Natural killer cell (primary cell): ENCODE measurements at regions not wholly inside any gene's neighbourhood (a gene's known extent, or its start where the extent isn't known, plus 50 kb on each side); places are given as distances from the start of the nearest gene placed in this dataset.

Experiments
- ATAC-seq, 3 donors: fragments of 150-1000 bp in 2 of 3; fragments of 200-7000 bp in 1 of 3; cut with Tn5 transposase; 1 replicate in 1 of 3; 2 replicates in 2 of 3; pipeline ENCODE4 v1.10.0; 2021; ENCODE audit warnings: mild to moderate bottlenecking in 2 of 3, moderate library complexity in 2 of 3
- DNase-seq, 2 donors: peaks; one replicate each; pipeline versions ENCODE4 v3.0.0 to v3.0.0-alpha.2; 2013 to 2021; ENCODE audit warnings: mixed read lengths in 1 of 2
- H3K27ac ChIP-seq: one replicate; pipeline ENCODE4 v1.5.1; 2013; ENCODE audit warnings: mild to moderate bottlenecking, low read length
- H3K27me3 ChIP-seq: one replicate; pipeline ENCODE4 v1.6.1; 2013; ENCODE audit warnings: low read length; ENCODE audit not compliant: control insufficient read depth, insufficient read depth
- H3K36me3 ChIP-seq: one replicate; pipeline ENCODE4 v1.6.1; 2013; ENCODE audit warnings: low read length; ENCODE audit not compliant: control insufficient read depth, insufficient read depth
- H3K4me1 ChIP-seq: one replicate; pipeline ENCODE4 v1.6.1; 2013; ENCODE audit warnings: low read length; ENCODE audit not compliant: control insufficient read depth, insufficient read depth
- H3K4me3 ChIP-seq: one replicate; pipeline ENCODE4 v1.5.1; 2013; ENCODE audit warnings: low read length
- H3K9me3 ChIP-seq: one replicate; pipeline ENCODE4 v1.6.1; 2013; ENCODE audit warnings: low read length; ENCODE audit not compliant: control insufficient read depth, insufficient read depth
- H3K27ac Mint-ChIP-seq, 2 donors: one replicate each; pipeline ENCODE4 v1.8.0; 2022; ENCODE audit warnings: mild to moderate bottlenecking in 2 of 2, mixed read lengths in 2 of 2, moderate library complexity in 1 of 2
- H3K27me3 Mint-ChIP-seq, 2 donors: one replicate each; pipeline ENCODE4 v1.8.0; 2022; ENCODE audit warnings: low read depth in 2 of 2, mixed read lengths in 2 of 2
- H3K36me3 Mint-ChIP-seq: one replicate; pipeline ENCODE4 v1.8.0; 2022; ENCODE audit warnings: mixed read lengths
- H3K4me1 Mint-ChIP-seq, 2 donors: one replicate each; pipeline ENCODE4 v1.8.0; 2022; ENCODE audit warnings: mixed read lengths in 2 of 2
- H3K4me3 Mint-ChIP-seq: one replicate; pipeline ENCODE4 v1.8.0; 2022; ENCODE audit warnings: mild to moderate bottlenecking, moderate library complexity, mixed read lengths
- H3K9me3 Mint-ChIP-seq, 2 donors: one replicate each; pipeline ENCODE4 v1.8.0; 2022; ENCODE audit warnings: mixed read lengths in 2 of 2
- CTCF ChIP-seq: fragments of 200-600 bp; IDR thresholded peaks from one replicate; pipeline ENCODE4 v1.8.0; 2022; ENCODE audit warnings: antibody characterized with exemption
- WGBS: methylation state at CpG from one replicate; pipeline ENCODE4 v1.1.7; 2013; ENCODE audit warnings: missing lambda C conversion rate; ENCODE audit not compliant: insufficient coverage; 5-methylcytosine and 5-hydroxymethylcytosine counted together
- intact Hi-C: fragments of 100-400 bp; cut with micrococcal nuclease; formaldehyde crosslinking; loops from one replicate; pipeline ENCODE4 v1.14.2; 2022

GRCh38 chr5:2869471-2869870 is 118.0 kb upstream of the IRX2 start:
- no peaks in the 10 kb centered on the region for H3K4me1 ChIP-seq
- peaks cover 5% of the 10 kb centered on the region for H3K9me3 ChIP-seq
- ATAC-seq (no peak), DNase-seq (no peak)
- H3K4me1 Mint-ChIP-seq = no peaks in the 10 kb centered on the region
- no peaks in the 10 kb centered on the region for H3K27me3 Mint-ChIP-seq
- no peak overlapping the region for H3K27ac ChIP-seq
- intact Hi-C loops = no loop called here
- no peak for TF ChIP-seq CTCF
- H3K27me3 ChIP-seq = no peaks in the 10 kb centered on the region
- H3K27ac Mint-ChIP-seq = no peak overlapping the region
- WGBS = 77% methylated on average over 5 of the region's 6 CpGs
- H3K9me3 Mint-ChIP-seq = peaks cover 5 to 9% of the 10 kb centered on the region in 2 donors
- no peak overlapping the region for H3K4me3 Mint-ChIP-seq
- H3K4me3 ChIP-seq = no peak overlapping the region
- H3K36me3 Mint-ChIP-seq = no peaks in the 10 kb centered on the region
- no peaks in the 10 kb centered on the region for H3K36me3 ChIP-seq

DNA sequence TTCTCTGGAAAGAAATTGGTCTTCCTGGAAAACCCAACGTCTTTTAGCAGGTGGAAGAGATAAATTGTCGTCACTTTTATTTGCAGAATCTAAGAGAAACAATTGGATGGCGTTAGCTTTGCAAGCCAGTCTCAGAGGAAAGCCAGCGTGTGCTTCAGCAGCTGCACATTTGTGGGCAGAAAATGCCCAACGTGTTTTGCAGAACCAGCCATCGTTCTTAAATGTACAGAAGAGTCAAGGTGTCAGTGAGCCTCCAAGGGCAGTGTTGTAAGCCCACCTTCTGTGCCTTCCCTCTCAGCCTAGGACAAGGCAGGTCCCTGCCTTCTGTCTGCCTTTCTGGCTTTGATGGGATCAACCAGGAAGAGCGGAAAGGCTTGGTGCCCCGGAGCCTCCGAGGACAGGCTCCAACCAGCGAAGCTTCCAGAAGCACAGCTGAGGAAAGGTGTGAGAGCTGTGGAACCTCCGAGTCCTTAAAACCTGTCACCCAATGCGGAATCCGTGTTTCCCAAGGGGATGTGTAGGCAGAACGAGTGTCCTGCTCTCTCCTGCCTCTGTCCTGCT is 116.0 kb upstream of the IRX2 start:
- H3K4me3 Mint-ChIP-seq = no peak overlapping the region
- no peaks in the 10 kb centered on the region for H3K36me3 Mint-ChIP-seq
- H3K4me1 ChIP-seq = no peaks in the 10 kb centered on the region
- no peak overlapping the region for H3K27ac ChIP-seq
- H3K36me3 ChIP-seq = no peaks in the 10 kb centered on the region
- 78% methylated on average over 14 of the region's 14 CpGs for WGBS
- DNase-seq (no peak), ATAC-seq (no peak)
- H3K4me3 ChIP-seq = no peak overlapping the region
- H3K9me3 ChIP-seq = peaks cover 20% of the 10 kb centered on the region
- H3K9me3 Mint-ChIP-seq = peaks cover 2 to 7% of the 10 kb centered on the region in 2 donors
- H3K27me3 ChIP-seq = no peaks in the 10 kb centered on the region
- no peaks in the 10 kb centered on the region for H3K4me1 Mint-ChIP-seq
- intact Hi-C loops = no loop called here
- H3K27ac Mint-ChIP-seq = no peak overlapping the region
- H3K27me3 Mint-ChIP-seq = no peaks in the 10 kb centered on the region
- no peak for TF ChIP-seq CTCF

DNA sequence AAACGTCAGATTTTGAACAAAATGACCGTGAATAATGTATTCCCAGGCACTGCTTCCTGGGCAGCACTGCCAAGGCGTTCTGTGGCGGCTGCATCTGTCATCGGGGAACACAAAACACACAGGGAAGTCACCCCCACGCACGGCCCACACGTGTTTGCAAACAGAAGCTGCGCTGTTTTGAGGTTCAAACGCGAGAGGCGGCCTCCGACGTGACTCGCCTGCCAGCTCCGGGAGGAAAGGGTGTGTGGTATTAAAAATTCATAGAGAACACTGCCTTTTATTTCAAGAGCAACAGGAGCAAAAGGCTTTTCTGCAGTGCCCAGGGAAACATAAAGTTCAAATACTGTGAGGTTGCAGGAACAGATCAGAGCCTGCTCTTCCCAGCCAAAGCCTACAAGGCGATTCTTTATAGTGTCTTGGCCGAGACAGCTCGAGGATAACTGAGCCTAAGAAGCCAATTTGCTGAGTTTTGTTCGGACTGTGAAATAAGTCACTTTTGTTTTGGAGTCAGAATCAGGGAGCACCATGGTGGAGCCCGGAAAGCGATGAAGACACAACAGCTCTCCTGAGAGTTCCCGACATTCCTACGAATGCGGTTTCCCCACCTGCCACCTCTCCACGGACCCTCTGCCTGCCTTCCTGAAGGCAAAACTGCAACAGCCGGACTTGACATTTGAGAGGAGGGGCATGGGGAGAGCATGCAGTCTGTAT is 115.3 kb upstream of the IRX2 start:
- H3K9me3 ChIP-seq = peaks cover 21% of the 10 kb centered on the region
- H3K27ac Mint-ChIP-seq = no peak overlapping the region

More for the DNA sequence above, 115.3 kb upstream of the IRX2 start:
- Histone ChIP-seq H3K27me3 (no peaks in the 10 kb centered on the region), H3K36me3 (no peaks in the 10 kb centered on the region), H3K4me1 (no peaks in the 10 kb centered on the region), H3K27ac (no peak overlapping the region), H3K4me3 (no peak overlapping the region)
- Mint-ChIP-seq H3K27me3 (no peaks in the 10 kb centered on the region), H3K9me3 (peaks cover 2 to 9% of the 10 kb centered on the region in 2 donors), H3K36me3 (no peaks in the 10 kb centered on the region), H3K4me1 (no peaks in the 10 kb centered on the region), H3K4me3 (no peak overlapping the region)
- no peak for DNase-seq
- no peak for TF ChIP-seq CTCF
- no peak for ATAC-seq
- WGBS = 88% methylated on average over 27 of the region's 27 CpGs
- intact Hi-C loops = no loop called here
